H9 (cell line): ENCODE measurements at regions not wholly inside any gene's neighbourhood (a gene's known extent, or its start where the extent isn't known, plus 50 kb on each side); places are given as distances from the start of the nearest gene placed in this dataset.

Experiments used
- DNase-seq: peaks from one replicate; pipeline ENCODE4 v3.0.0-alpha.2; 2017
- H2AFZ ChIP-seq: one replicate; pipeline ENCODE4 v1.6.1; 2013; ENCODE audit warnings: mild to moderate bottlenecking, low read length, control low read depth, moderate library complexity
- H2AK5ac ChIP-seq: 2 replicates; pipeline ENCODE4 v1.6.1; 2013; ENCODE audit warnings: low read length, control low read depth, mixed read lengths; ENCODE audit not compliant: insufficient read length
- H2BK120ac ChIP-seq: one replicate; pipeline ENCODE4 v1.6.1; 2013; ENCODE audit warnings: low read depth, mild to moderate bottlenecking, low read length, control low read depth, inconsistent platforms; ENCODE audit not compliant: poor library complexity, severe bottlenecking
- H2BK12ac ChIP-seq: 2 replicates; pipeline ENCODE4 v1.6.1; 2013; ENCODE audit warnings: low read length, control low read depth, mixed read lengths, low read depth; ENCODE audit not compliant: insufficient read length
- H2BK15ac ChIP-seq: 2 replicates; pipeline ENCODE4 v1.6.1; 2013; ENCODE audit warnings: low read depth, low read length, control low read depth
- H2BK20ac ChIP-seq: one replicate; pipeline ENCODE4 v1.6.1; 2013; ENCODE audit warnings: low read depth, mild to moderate bottlenecking, low read length, control low read depth, inconsistent platforms; ENCODE audit not compliant: poor library complexity, severe bottlenecking
- H2BK5ac ChIP-seq: 2 replicates; pipeline ENCODE4 v1.6.1; 2013; ENCODE audit warnings: low read length, control low read depth, mixed read lengths; ENCODE audit not compliant: insufficient read length
- H3K14ac ChIP-seq: 2 replicates; pipeline ENCODE4 v1.6.1; 2013; ENCODE audit warnings: low read length, control low read depth; ENCODE audit not compliant: insufficient read depth
- H3K18ac ChIP-seq: 2 replicates; pipeline ENCODE4 v1.6.1; 2013; ENCODE audit warnings: low read depth, mild to moderate bottlenecking, mixed read lengths, low read length, control low read depth; ENCODE audit not compliant: insufficient read length
- H3K23ac ChIP-seq: 2 replicates; pipeline ENCODE4 v1.6.1; 2013; ENCODE audit warnings: low read length, control low read depth, mixed read lengths, low read depth; ENCODE audit not compliant: insufficient read length
- H3K23me2 ChIP-seq: 2 replicates; pipeline ENCODE4 v1.6.1; 2013; ENCODE audit warnings: low read depth, mild to moderate bottlenecking, mixed read lengths, low read length, control low read depth; ENCODE audit not compliant: insufficient read length, poor library complexity, severe bottlenecking
- H3K27ac ChIP-seq: 2 replicates; pipeline ENCODE4 v1.5.1; 2013; ENCODE audit warnings: low read length, control low read depth, mixed read lengths, low read depth; ENCODE audit not compliant: insufficient read length
- H3K27me3 ChIP-seq: 2 replicates; pipeline ENCODE4 v1.6.1; 2013; ENCODE audit warnings: low read length, control low read depth, inconsistent platforms; ENCODE audit not compliant: insufficient read depth
- H3K4ac ChIP-seq: 2 replicates; pipeline ENCODE4 v1.6.1; 2013; ENCODE audit warnings: low read depth, mild to moderate bottlenecking, control low read depth, inconsistent platforms, low read length, moderate library complexity
- H3K4me1 ChIP-seq: 2 replicates; pipeline ENCODE4 v1.6.1; 2013; ENCODE audit warnings: low read length, control low read depth, inconsistent platforms; ENCODE audit not compliant: insufficient read depth
- H3K4me2 ChIP-seq: 2 replicates; pipeline ENCODE4 v1.6.1; 2013; ENCODE audit warnings: low read length, control low read depth, mixed read lengths; ENCODE audit not compliant: insufficient read length, insufficient read depth
- H3K56ac ChIP-seq: 2 replicates; pipeline ENCODE4 v1.6.1; 2013; ENCODE audit warnings: low read depth, mild to moderate bottlenecking, mixed read lengths, low read length, control low read depth; ENCODE audit not compliant: insufficient read length
- H3K79me1 ChIP-seq: 2 replicates; pipeline ENCODE4 v1.6.1; 2013; ENCODE audit warnings: low read depth, mild to moderate bottlenecking, moderate library complexity, low read length, control low read depth, inconsistent platforms; ENCODE audit not compliant: insufficient read depth, poor library complexity, severe bottlenecking
- H3K79me2 ChIP-seq: 2 replicates; pipeline ENCODE4 v1.6.1; 2013; ENCODE audit warnings: low read length, control low read depth, inconsistent platforms; ENCODE audit not compliant: insufficient read depth
- H3K9ac ChIP-seq: 2 replicates; pipeline ENCODE4 v1.6.1; 2013; ENCODE audit warnings: low read length, control low read depth, mixed read lengths; ENCODE audit not compliant: insufficient read length; ENCODE audit errors: extremely low read depth
- H3K9me3 ChIP-seq: one replicate; pipeline ENCODE4 v1.6.1; 2013; ENCODE audit warnings: low read depth, low read length, inconsistent platforms; ENCODE audit not compliant: control insufficient read depth
- H3T11ph ChIP-seq: one replicate; pipeline ENCODE4 v1.6.1; 2013; ENCODE audit warnings: mild to moderate bottlenecking, low read length, control low read depth, inconsistent platforms
- H4K20me1 ChIP-seq: one replicate; pipeline ENCODE4 v1.6.1; 2013; ENCODE audit not compliant: control insufficient read depth, insufficient read length, insufficient read depth
- H4K5ac ChIP-seq: 2 replicates; pipeline ENCODE4 v1.6.1; 2013; ENCODE audit warnings: low read depth, mild to moderate bottlenecking, mixed read lengths, low read length, control low read depth; ENCODE audit not compliant: insufficient read length
- H4K8ac ChIP-seq: replicated peaks from 2 replicates; pipeline ENCODE4 v1.6.1; 2013; ENCODE audit warnings: low read length, control low read depth, mixed read lengths, low read depth; ENCODE audit not compliant: insufficient read length
- H4K91ac ChIP-seq: 2 replicates; pipeline ENCODE4 v1.6.1; 2013; ENCODE audit warnings: low read depth, mild to moderate bottlenecking, moderate library complexity, mixed read lengths, low read length, control low read depth; ENCODE audit not compliant: insufficient read length
- H3K27ac Mint-ChIP-seq, 3 experiments: 2 replicates in 2 of 3; 3 replicates in 1 of 3; pipeline ENCODE4 v1.8.0; 2020 to 2021; ENCODE audit warnings: mixed read lengths in 3 of 3, mild to moderate bottlenecking in 1 of 3, moderate library complexity in 1 of 3
- H3K27me3 Mint-ChIP-seq: 2 replicates; pipeline ENCODE4 v1.8.0; 2021; ENCODE audit warnings: low read depth, mild to moderate bottlenecking, moderate library complexity, mixed read lengths
- H3K36me3 Mint-ChIP-seq, 3 experiments: 2 replicates in 2 of 3; 3 replicates in 1 of 3; pipeline ENCODE4 v1.8.0; 2020 to 2021; ENCODE audit warnings: low read depth in 3 of 3, mixed read lengths in 3 of 3; ENCODE audit not compliant: insufficient read depth in 1 of 3
- H3K4me1 Mint-ChIP-seq, 2 experiments: 2 replicates each; pipeline ENCODE4 v1.8.0; 2020; ENCODE audit warnings: mixed read lengths in 2 of 2
- H3K4me3 Mint-ChIP-seq, 2 experiments: 2 replicates in 1 of 2; 3 replicates in 1 of 2; pipeline ENCODE4 v1.8.0; 2020 to 2021; ENCODE audit warnings: mild to moderate bottlenecking in 2 of 2, mixed read lengths in 2 of 2, moderate library complexity in 1 of 2
- H3K9me3 Mint-ChIP-seq, 2 experiments: 2 replicates in 1 of 2; 3 replicates in 1 of 2; pipeline ENCODE4 v1.8.0; 2020; ENCODE audit warnings: mild to moderate bottlenecking in 2 of 2, mixed read lengths in 2 of 2, moderate library complexity in 1 of 2
- WGBS: extraction: QIAGEN DNeasy Blood & Tissue Kit; methylation state at CpG from one replicate; pipeline ENCODE4 v1.1.7; 2013; ENCODE audit warnings: missing lambda C conversion rate, low lambda C conversion rate, mixed read lengths; ENCODE audit not compliant: insufficient read length; ENCODE audit errors: extremely low coverage; 5-methylcytosine and 5-hydroxymethylcytosine counted together
- TF ChIP-seq, protein P1 (sequence below): fragments of 200-600 bp; sonication (generic); conservative IDR thresholded peaks from 3 replicates; pipeline ENCODE4 v1.8.0; 2021; ENCODE audit warnings: antibody characterized with exemption, mild to moderate bottlenecking

DNA sequence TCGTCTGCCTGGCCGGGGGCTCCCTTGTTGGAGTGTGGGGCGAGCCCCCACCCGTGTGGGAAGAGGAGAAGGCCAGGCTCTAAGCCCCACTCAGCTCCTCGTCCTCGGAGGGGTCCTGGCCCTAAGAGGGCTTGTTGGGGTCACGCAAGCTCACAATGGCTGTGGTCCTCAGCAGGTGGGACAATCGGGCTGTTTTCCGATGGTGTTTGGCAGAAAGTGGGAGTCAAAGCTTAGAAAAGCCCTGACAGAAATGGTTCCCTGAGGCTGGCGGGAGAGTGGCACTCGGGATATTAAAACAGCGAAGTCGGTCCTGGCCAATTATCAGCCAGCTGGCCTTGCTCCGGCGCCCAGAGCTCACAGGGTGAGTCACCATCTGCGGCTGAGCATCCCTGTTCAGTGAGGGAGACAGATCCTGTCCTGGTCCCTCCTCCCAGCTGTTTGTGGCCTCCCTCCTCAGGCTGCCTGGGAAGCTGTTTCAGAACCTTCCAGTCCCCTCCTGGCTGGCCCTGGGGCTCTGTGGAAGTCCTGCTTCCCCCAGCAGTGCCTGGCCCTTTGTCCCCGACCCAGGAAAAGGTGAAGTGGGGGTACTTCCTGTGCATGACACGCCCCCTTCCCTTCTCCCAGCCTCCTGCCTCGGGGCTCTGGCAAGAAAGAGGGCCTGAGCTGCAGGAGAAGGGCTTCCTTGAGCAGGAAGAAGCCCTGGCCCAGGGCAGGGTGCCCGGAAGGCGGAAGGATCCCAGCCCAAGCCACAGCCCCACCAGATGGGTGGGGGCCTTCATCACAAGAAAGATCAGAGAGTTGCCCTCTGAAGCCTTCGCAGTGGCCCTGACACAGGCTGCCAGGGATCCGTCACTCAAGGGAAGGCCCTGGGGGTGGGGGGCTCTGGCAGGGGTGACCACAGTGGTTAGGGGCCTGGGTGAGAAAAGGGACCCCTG lies 53.6 kb upstream of the BHLHE23 start:
- Histone ChIP-seq H3K18ac (no peak overlapping the region), H3K14ac (peak overlapping the region; percentile 4; the same call in 1 of the 2 replicates), H3K4me1 (no peaks in the 10 kb centered on the region), H3K23ac (no peak overlapping the region), H3K4me2 (no peak overlapping the region), H2BK12ac (no peak overlapping the region), H3K79me1 (no peaks in the 10 kb centered on the region), H3K27ac (no peak overlapping the region), H4K8ac (no peak overlapping the region), H4K91ac (no peak overlapping the region), H3K4ac (no peak overlapping the region), H3K27me3 (no peaks in the 10 kb centered on the region; the same call in 1 of the 2 replicates), H4K5ac (no peak overlapping the region), H4K20me1 (peaks cover 2% of the 10 kb centered on the region), H2BK15ac (no peak overlapping the region), H3K56ac (no peak overlapping the region), H2BK120ac (no peak overlapping the region), H2AFZ (no peak overlapping the region), H2BK5ac (no peak overlapping the region), H3T11ph (no peak overlapping the region), H2AK5ac (no peak overlapping the region), H3K9ac (no peak overlapping the region), H3K23me2 (no peaks in the 10 kb centered on the region), H3K79me2 (no peaks in the 10 kb centered on the region), H2BK20ac (no peak overlapping the region), H3K9me3 (no peaks in the 10 kb centered on the region)
- no CpG with 5 or more reads among the region's 23 CpGs for WGBS
- peak; percentile 34 for DNase-seq
- peaks cover 15% of the 10 kb centered on the region for H3K27me3 Mint-ChIP-seq
- H3K4me3 Mint-ChIP-seq, result no peak overlapping the region
- TF ChIP-seq, protein P1, sequence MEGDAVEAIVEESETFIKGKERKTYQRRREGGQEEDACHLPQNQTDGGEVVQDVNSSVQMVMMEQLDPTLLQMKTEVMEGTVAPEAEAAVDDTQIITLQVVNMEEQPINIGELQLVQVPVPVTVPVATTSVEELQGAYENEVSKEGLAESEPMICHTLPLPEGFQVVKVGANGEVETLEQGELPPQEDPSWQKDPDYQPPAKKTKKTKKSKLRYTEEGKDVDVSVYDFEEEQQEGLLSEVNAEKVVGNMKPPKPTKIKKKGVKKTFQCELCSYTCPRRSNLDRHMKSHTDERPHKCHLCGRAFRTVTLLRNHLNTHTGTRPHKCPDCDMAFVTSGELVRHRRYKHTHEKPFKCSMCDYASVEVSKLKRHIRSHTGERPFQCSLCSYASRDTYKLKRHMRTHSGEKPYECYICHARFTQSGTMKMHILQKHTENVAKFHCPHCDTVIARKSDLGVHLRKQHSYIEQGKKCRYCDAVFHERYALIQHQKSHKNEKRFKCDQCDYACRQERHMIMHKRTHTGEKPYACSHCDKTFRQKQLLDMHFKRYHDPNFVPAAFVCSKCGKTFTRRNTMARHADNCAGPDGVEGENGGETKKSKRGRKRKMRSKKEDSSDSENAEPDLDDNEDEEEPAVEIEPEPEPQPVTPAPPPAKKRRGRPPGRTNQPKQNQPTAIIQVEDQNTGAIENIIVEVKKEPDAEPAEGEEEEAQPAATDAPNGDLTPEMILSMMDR, result no peak
- H3K9me3 Mint-ChIP-seq, result peaks cover 6% of the 10 kb centered on the region in 2 experiments; a peak in 4 of 5 replicates
- no peaks in the 10 kb centered on the region; a peak in 1 of 7 replicates for H3K36me3 Mint-ChIP-seq
- H3K4me1 Mint-ChIP-seq, result peaks cover 2 to 3% of the 10 kb centered on the region in 2 experiments; a peak in 3 of 4 replicates
- no peak overlapping the region for H3K27ac Mint-ChIP-seq
